Activated CD8-positive, alpha-beta memory T cell treated with anti-CD3 and anti-CD28 coated beads, Interleukin-2, amount 10 ng/mL, durations not matched to agents 7 days and 5 days (primary cell): ENCODE measurements at regions not wholly inside any gene's neighbourhood (a gene's known extent, or its start where the extent isn't known, plus 50 kb on each side); places are given as distances from the start of the nearest gene placed in this dataset.

Source experiments
- ATAC-seq: fragments of 150-1000 bp; cut with Tn5 transposase; one replicate; pipeline ENCODE4 v1.10.0; 2021; ENCODE audit warnings: moderate library complexity
- CTCF ChIA-PET: fragments of 350-600 bp; sonication (Branson Sonifier 250); formaldehyde crosslinking; loops from one replicate; lab custom pipeline; 2021; ENCODE audit warnings: antibody characterized with exemption; lab: Charles Lee
- DNase-seq: peaks from one replicate; pipeline ENCODE4 v3.0.0-alpha.2; 2020
- H3K27ac Mint-ChIP-seq: one replicate; pipeline ENCODE4 v1.8.0; 2021; ENCODE audit warnings: mild to moderate bottlenecking, mixed read lengths
- H3K27me3 Mint-ChIP-seq: one replicate; pipeline ENCODE4 v1.8.0; 2021; ENCODE audit warnings: mixed read lengths
- H3K36me3 Mint-ChIP-seq: one replicate; pipeline ENCODE4 v1.8.0; 2021; ENCODE audit warnings: mild to moderate bottlenecking, mixed read lengths
- H3K4me1 Mint-ChIP-seq: one replicate; pipeline ENCODE4 v1.8.0; 2021; ENCODE audit warnings: mixed read lengths
- H3K4me3 Mint-ChIP-seq: one replicate; pipeline ENCODE4 v1.8.0; 2021; ENCODE audit warnings: mild to moderate bottlenecking, moderate library complexity, mixed read lengths
- H3K9me3 Mint-ChIP-seq: one replicate; pipeline ENCODE4 v1.8.0; 2022; ENCODE audit warnings: low read depth, mixed read lengths

DNA sequence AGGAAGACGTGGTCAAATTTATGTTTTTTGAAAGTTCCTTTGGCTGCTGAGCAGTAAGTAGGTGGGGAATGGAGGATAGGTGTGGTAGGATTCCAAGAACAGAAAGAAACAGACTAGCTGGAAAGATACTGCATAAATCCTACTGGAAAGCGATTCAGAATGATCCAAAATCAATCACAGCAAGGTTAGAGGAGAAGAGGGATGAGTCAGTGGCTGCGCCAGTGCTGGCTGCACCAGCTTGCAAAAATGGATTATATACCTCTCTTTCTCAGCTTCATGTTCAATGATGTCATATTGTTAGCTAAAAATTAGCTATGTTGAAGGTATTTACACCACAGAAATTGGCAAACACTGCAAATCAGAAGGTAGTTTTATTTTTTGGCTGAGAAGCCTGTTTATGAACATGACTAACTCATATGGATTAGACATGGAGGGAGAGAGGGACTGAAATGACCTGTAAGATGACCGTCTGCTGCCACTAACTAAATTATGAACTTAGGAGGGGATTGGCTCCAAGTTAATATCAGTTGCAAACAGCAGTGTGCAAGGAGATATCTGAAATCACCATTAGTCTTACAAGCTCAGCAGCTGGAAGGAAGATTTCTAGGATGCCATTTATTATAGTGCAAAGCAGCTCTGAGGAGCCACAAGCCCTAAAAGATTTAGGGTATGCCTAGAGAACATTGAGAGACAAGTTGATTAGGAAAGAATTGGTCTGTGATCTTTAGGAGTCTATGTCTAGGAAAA is 405.3 kb downstream of the MID1IP1 start:
- CTCF ChIA-PET, result no interaction called here
- peaks cover 18% of the 10 kb centered on the region for H3K4me1 Mint-ChIP-seq
- no peaks in the 10 kb centered on the region for H3K27me3 Mint-ChIP-seq
- DNase-seq (no peak), ATAC-seq (no peak)
- no peak overlapping the region for H3K4me3 Mint-ChIP-seq
- no peak overlapping the region for H3K27ac Mint-ChIP-seq
- peaks cover 5% of the 10 kb centered on the region for H3K36me3 Mint-ChIP-seq
- H3K9me3 Mint-ChIP-seq, result no peaks in the 10 kb centered on the region

DNA sequence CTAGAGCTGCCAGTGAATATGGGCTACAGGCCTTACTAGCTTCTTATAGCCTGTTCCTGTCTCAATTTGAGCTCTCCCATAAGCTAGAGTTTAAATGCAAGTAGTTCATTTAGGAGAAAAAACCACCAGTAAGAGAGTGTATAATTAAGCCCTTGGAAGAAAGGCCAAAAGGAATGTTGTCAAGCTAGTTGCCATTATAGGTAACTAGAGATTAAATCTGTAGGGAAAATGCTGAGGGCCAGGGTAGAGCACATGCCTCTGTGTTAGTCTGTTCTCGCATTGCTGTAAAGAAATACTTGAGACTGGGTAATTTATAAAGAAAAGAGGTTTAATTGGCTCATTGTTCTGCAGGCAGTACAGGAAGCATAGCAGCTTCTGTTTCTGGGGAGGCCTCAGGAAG is 410.2 kb downstream of the MID1IP1 start:
- DNase-seq, result no peak
- Mint-ChIP-seq H3K36me3 (peaks cover 5% of the 10 kb centered on the region), H3K27ac (no peak overlapping the region), H3K27me3 (no peaks in the 10 kb centered on the region), H3K4me1 (peaks cover 1% of the 10 kb centered on the region), H3K4me3 (no peak overlapping the region), H3K9me3 (no peaks in the 10 kb centered on the region)
- no peak for ATAC-seq
- CTCF ChIA-PET, result no interaction called here

- no peaks in the 10 kb centered on the region for H3K9me3 Mint-ChIP-seq
- H3K4me3 Mint-ChIP-seq, result no peak overlapping the region
- DNase-seq (no peak), ATAC-seq (no peak)
- CTCF ChIA-PET, result no interaction called here
- H3K27me3 Mint-ChIP-seq, result no peaks in the 10 kb centered on the region
- H3K36me3 Mint-ChIP-seq, result peaks cover 5% of the 10 kb centered on the region
- peaks cover 1% of the 10 kb centered on the region for H3K4me1 Mint-ChIP-seq
- H3K27ac Mint-ChIP-seq, result no peak overlapping the region
These were observed 411.2 kb downstream of the MID1IP1 start for GRCh38 chrX:39212456-39212855.

DNA sequence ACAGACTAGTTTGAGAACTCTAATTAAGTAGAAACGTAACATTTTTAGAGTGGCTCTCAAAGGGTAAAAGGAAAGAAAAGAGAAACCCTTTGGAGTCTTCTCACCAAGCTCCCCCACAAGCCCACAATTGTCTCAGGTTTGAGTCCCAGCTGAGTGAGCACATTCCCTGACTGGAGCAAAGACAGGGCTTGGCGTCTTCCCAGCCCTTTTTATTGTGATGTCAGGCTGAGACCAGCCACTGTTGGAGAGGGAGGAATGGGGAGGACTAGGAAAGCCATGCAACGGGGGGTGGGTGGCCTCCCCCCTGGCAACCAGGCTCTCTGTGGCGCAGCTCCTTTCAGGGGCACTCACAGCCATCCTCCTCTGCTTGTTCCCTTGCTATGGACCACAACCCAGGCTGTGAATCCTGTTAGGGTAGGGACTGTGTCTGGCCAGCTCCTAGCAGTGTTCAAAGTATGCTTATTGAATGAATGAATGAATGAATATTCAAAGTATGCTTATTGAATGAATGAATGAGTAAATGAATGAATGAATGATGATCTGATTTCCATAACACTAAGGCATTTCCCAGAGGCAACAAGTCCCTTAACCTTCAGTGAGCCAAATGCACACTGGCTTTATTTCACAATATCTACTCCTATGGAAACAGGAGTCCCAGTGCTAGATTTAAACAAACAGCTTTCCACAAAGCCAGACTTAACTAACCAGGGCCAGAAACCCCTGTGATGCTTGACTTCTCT is 413.3 kb downstream of the MID1IP1 start:
- Mint-ChIP-seq H3K36me3 (peaks cover 5% of the 10 kb centered on the region), H3K27me3 (no peaks in the 10 kb centered on the region), H3K27ac (no peak overlapping the region), H3K4me3 (no peak overlapping the region), H3K9me3 (no peaks in the 10 kb centered on the region), H3K4me1 (peaks cover 1% of the 10 kb centered on the region)
- DNase-seq, result no peak
- CTCF ChIA-PET, result no interaction called here
- no peak for ATAC-seq

DNA sequence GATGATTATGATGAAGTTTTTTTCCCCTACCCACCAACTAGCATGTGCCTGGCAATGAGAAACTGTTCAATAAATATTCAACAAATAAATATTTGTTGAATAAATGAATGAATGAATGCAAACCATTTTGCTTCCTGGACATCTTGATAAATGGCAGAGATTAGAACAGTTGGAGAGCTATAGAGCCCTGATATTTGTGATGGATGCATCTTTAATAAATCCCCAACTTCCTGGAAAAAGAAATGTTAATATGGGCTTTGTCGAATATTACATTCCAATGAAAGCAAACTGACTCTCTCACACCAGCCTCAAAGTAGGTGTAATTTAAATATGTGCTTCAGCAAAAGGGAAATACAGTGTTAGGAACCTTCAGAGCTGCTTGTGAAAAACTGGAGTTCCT is 419.7 kb downstream of the MID1IP1 start:
- Mint-ChIP-seq H3K27me3 (no peaks in the 10 kb centered on the region), H3K4me3 (no peak overlapping the region), H3K9me3 (no peaks in the 10 kb centered on the region), H3K36me3 (no peaks in the 10 kb centered on the region), H3K4me1 (no peaks in the 10 kb centered on the region), H3K27ac (no peak overlapping the region)
- DNase-seq (no peak), ATAC-seq (no peak)
- CTCF ChIA-PET, result no interaction called here

DNA sequence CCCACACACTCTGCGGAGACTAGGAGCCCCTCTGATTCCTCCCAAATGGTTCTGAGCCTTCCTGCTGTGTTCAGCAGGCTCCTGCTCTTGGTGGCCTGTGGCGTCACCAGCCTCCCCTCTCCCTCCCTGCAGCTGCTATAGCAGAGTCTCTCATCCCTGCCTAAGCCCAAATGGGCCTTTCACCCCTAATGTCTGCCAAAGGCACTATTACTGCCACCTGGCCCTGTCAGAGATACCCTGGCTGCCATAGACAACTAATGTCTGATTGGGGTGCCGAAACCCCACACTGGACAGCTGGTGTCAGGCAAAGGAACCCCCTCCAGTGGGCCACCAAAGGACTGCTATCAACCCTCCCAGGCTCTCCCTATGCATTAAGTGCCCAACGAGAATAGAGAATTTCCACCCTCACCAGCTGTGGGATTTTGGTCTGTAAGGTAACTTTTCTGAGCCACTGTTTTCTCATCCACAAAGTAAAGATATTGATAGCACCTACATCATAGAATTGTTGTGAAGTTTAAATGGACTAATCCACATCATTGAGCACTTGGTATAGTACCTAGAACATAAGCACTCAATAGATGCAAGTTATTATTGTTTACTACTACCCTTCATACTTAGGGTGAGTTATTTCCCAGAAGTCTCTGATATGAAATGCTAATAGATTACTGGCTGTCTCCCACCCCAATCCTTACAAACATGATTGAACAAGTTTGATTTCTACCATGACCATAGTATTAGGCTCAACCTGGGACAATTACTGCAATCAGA is 421.3 kb downstream of the MID1IP1 start:
- no peaks in the 10 kb centered on the region for H3K4me1 Mint-ChIP-seq
- no peaks in the 10 kb centered on the region for H3K27me3 Mint-ChIP-seq
- CTCF ChIA-PET, result no interaction called here
- no peak overlapping the region for H3K4me3 Mint-ChIP-seq
- H3K36me3 Mint-ChIP-seq, result no peaks in the 10 kb centered on the region
- H3K9me3 Mint-ChIP-seq, result no peaks in the 10 kb centered on the region
- no peak overlapping the region for H3K27ac Mint-ChIP-seq
- DNase-seq, result no peak
- no peak for ATAC-seq

- DNase-seq (no peak), ATAC-seq (no peak)
- no peaks in the 10 kb centered on the region for H3K4me1 Mint-ChIP-seq
- no peaks in the 10 kb centered on the region for H3K36me3 Mint-ChIP-seq
- H3K27ac Mint-ChIP-seq, result no peak overlapping the region
- H3K4me3 Mint-ChIP-seq, result no peak overlapping the region
- H3K9me3 Mint-ChIP-seq, result no peaks in the 10 kb centered on the region
- no peaks in the 10 kb centered on the region for H3K27me3 Mint-ChIP-seq
- CTCF ChIA-PET, result no interaction called here
These were observed 425.0 kb downstream of the MID1IP1 start for GRCh38 chrX:39226251-39226650.

DNA sequence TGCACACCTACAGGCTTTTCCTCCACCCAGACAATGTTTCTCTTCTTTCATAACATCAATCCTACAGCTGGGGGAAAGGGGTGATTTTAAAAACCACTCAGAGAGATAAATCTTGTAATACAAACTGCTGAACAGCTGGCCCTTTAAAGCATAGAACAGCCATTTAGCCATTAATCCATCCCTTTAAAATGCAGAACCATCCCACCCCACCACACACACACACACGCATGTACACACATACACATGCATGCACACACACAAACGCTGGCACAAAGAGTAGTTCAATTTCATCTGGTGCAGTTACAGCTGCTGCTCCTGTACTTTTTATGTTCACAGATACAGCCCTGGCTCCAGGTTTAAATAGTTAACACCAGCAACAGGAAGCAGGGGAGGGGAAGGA is 426.1 kb downstream of the MID1IP1 start:
- Mint-ChIP-seq H3K9me3 (no peaks in the 10 kb centered on the region), H3K27ac (no peak overlapping the region), H3K4me1 (no peaks in the 10 kb centered on the region), H3K4me3 (no peak overlapping the region), H3K27me3 (no peaks in the 10 kb centered on the region), H3K36me3 (no peaks in the 10 kb centered on the region)
- ATAC-seq (no peak), DNase-seq (no peak)
- CTCF ChIA-PET, result no interaction called here

GRCh38 chrX:39238006-39238405 is 436.7 kb downstream of the MID1IP1 start:
- CTCF ChIA-PET, result no interaction called here
- DNase-seq (no peak), ATAC-seq (no peak)
- Mint-ChIP-seq H3K36me3 (no peaks in the 10 kb centered on the region), H3K4me3 (no peak overlapping the region), H3K9me3 (no peaks in the 10 kb centered on the region), H3K27ac (no peak overlapping the region), H3K27me3 (no peaks in the 10 kb centered on the region), H3K4me1 (peaks cover 3% of the 10 kb centered on the region)

DNA sequence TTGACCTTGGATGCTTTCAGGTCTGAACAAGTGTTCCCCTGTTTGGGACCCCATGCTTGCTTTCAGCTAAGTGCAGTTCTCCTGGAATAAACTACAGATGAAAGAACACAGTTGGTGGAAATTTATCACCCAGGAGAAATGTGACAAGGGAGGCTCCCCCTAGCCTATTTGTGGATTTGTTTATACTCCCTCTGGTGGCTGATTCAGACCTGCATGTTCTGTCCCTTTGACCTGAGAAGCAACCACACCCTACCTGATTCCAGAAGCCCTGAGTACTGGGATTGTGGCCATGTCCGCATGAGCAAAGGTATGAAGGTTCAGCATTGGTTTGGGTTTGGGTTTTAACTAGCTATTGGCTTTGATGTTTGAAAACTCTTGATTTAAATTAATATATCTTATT is 440.9 kb downstream of the MID1IP1 start:
- Mint-ChIP-seq H3K27ac (no peak overlapping the region), H3K4me3 (no peak overlapping the region), H3K36me3 (no peaks in the 10 kb centered on the region), H3K9me3 (no peaks in the 10 kb centered on the region), H3K4me1 (peaks cover 3% of the 10 kb centered on the region), H3K27me3 (no peaks in the 10 kb centered on the region)
- DNase-seq (no peak), ATAC-seq (no peak)
- CTCF ChIA-PET, result interaction anchor here (1.0 to 1.3 kb wide), 2 partner anchors 13 to 80 kb away, joined by 3 to 4 read pairs; no protein-coding TSS in a partner anchor

- Mint-ChIP-seq H3K9me3 (no peaks in the 10 kb centered on the region), H3K27me3 (no peaks in the 10 kb centered on the region), H3K27ac (no peak overlapping the region), H3K36me3 (no peaks in the 10 kb centered on the region), H3K4me1 (no peaks in the 10 kb centered on the region), H3K4me3 (no peak overlapping the region)
- CTCF ChIA-PET, result no interaction called here
- DNase-seq, result no peak
- no peak for ATAC-seq
These were observed 442.9 kb downstream of the MID1IP1 start for GRCh38 chrX:39244147-39244546.

DNA sequence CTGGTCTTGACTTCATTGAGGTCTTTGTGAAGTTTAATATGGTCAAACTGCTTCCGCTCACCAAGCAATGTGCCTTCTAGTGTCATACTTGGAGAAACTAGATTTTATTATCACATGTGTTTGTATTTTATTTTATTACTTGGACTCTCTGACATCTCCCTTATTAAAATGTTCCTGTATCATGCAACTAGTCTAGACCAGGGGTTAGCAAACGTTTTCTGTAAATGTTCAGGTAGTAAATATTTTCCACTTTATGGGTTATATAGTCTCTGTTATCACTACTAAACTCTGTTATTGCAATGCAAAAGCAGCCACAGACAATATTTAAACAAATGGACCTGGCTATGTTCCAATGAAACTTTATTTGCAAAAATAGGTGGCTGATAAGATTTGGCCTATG is 443.8 kb downstream of the MID1IP1 start:
- Mint-ChIP-seq H3K4me1 (no peaks in the 10 kb centered on the region), H3K4me3 (no peak overlapping the region), H3K9me3 (peaks cover 2% of the 10 kb centered on the region), H3K27me3 (no peaks in the 10 kb centered on the region), H3K27ac (no peak overlapping the region), H3K36me3 (no peaks in the 10 kb centered on the region)
- CTCF ChIA-PET, result no interaction called here
- ATAC-seq, result no peak
- DNase-seq, result no peak

GRCh38 chrX:39247536-39247935 is 446.3 kb downstream of the MID1IP1 start:
- peaks cover 2% of the 10 kb centered on the region for H3K9me3 Mint-ChIP-seq
- H3K27me3 Mint-ChIP-seq, result no peaks in the 10 kb centered on the region
- H3K27ac Mint-ChIP-seq, result no peak overlapping the region
- H3K4me3 Mint-ChIP-seq, result no peak overlapping the region
- H3K4me1 Mint-ChIP-seq, result peaks cover 9% of the 10 kb centered on the region
- DNase-seq, result no peak
- CTCF ChIA-PET, result no interaction called here
- no peaks in the 10 kb centered on the region for H3K36me3 Mint-ChIP-seq
- ATAC-seq, result no peak

DNA sequence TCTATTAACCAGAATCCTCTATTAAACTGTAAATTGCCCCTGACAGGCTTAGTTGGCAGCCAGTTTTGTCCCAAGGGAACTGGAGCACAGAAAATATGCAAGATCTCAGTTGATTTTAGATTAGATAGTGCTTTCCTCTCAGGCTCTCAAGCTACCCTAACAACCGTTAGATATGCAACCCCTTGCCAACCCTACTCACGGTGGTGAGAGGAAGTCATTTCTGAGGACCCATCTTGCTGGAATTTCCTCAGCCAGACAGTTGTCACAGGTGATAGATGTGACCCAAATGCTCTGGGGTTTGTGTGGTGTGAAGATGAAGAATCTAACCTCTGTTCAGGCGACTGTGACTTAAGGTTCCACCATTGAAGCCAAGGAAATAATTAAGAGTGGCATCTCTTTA is 447.1 kb downstream of the MID1IP1 start:
- Mint-ChIP-seq H3K27me3 (no peaks in the 10 kb centered on the region), H3K4me1 (peaks cover 10% of the 10 kb centered on the region), H3K36me3 (no peaks in the 10 kb centered on the region), H3K4me3 (no peak overlapping the region), H3K27ac (no peak overlapping the region), H3K9me3 (peaks cover 2% of the 10 kb centered on the region)
- CTCF ChIA-PET, result no interaction called here
- no peak for ATAC-seq
- no peak for DNase-seq
